Endothelial cell of umbilical vein (primary cell): ENCODE measurements at regions not wholly inside any gene's neighbourhood (a gene's known extent, or its start where the extent isn't known, plus 50 kb on each side); places are given as distances from the start of the nearest gene placed in this dataset.

Source experiments
- BruUV-seq: library from RNA; stranded (reverse); fragments of 400-500 nt; replicated peaks from 2 replicates; lab custom pipeline; 2021; lab: Mats Ljungman, UMichigan
- CTCF ChIA-PET: fragments of 300-600, 350-600 bp; sonication (Branson Sonifier 250); formaldehyde crosslinking; loops from one replicate; lab custom pipeline; 2021; ENCODE audit warnings: antibody characterized with exemption, inconsistent platforms; lab: Charles Lee
- POLR2A ChIA-PET: fragments of 300-600, 350-600 bp; sonication (Branson Sonifier 250); formaldehyde crosslinking; loops from one replicate; lab custom pipeline; 2021; ENCODE audit warnings: antibody characterized with exemption, inconsistent platforms; lab: Charles Lee
- DNase-seq: peaks from one replicate; pipeline ENCODE4 v3.0.0-alpha.2; 2011; ENCODE audit warnings: low read depth, low spot score
- FAIRE-seq: peaks from 2 replicates; lab custom pipeline; 2011; peaks lifted over from hg19 to GRCh38; lab: Jason Lieb, UNC
- H2AFZ ChIP-seq: 2 replicates; pipeline ENCODE4 v1.6.0; 2012; ENCODE audit warnings: low read depth, low read length, control low read depth, inconsistent platforms
- H3K27ac ChIP-seq: 2 replicates; pipeline ENCODE4 v1.5.1; 2011; ENCODE audit warnings: low read depth, mild to moderate bottlenecking, control low read depth, low read length, moderate library complexity; ENCODE audit not compliant: insufficient read depth
- H3K27me3 ChIP-seq, 2 experiments: 2 replicates each; pipeline versions ENCODE4 v1.6.0 to v1.6.1; 2011; ENCODE audit warnings: low read length in 2 of 2, mixed read lengths in 1 of 2; ENCODE audit not compliant: control insufficient read depth in 2 of 2, insufficient read depth in 2 of 2
- H3K36me3 ChIP-seq, 2 experiments: 2 replicates in 1 of 2; 3 replicates in 1 of 2; pipeline ENCODE4 v1.5.1; 2011; ENCODE audit warnings: low read length in 2 of 2, mild to moderate bottlenecking in 1 of 2, moderate library complexity in 1 of 2; ENCODE audit not compliant: control insufficient read depth in 2 of 2, insufficient read depth in 2 of 2; ENCODE audit errors: extremely low read depth in 1 of 2
- H3K4me1 ChIP-seq: 3 replicates; pipeline ENCODE4 v1.5.1; 2011; ENCODE audit warnings: mild to moderate bottlenecking, low read length; ENCODE audit not compliant: control insufficient read depth, insufficient read depth; ENCODE audit errors: extremely low read depth
- H3K4me2 ChIP-seq: 2 replicates; pipeline ENCODE4 v1.6.1; 2011; ENCODE audit warnings: low read length, control low read depth, mixed read lengths; ENCODE audit not compliant: insufficient read depth
- H3K4me3 ChIP-seq, 3 experiments: fragments of 200-600 bp in 1 of 3; sonication (generic), shearing (Covaris generic) in 1 of 3; replicated peaks in 1 of 3; 2 replicates each; pipeline ENCODE4 v1.5.1; 2011 to 2016; ENCODE audit warnings: control low read depth in 3 of 3, low read length in 3 of 3, mild to moderate bottlenecking in 2 of 3, inconsistent platforms in 1 of 3, low read depth in 1 of 3, moderate library complexity in 1 of 3; ENCODE audit not compliant: insufficient read depth in 1 of 3
- H3K79me2 ChIP-seq: 2 replicates; pipeline ENCODE4 v1.6.0; 2012; ENCODE audit warnings: low read length, inconsistent platforms; ENCODE audit not compliant: control insufficient read depth, insufficient read depth
- H3K9ac ChIP-seq: replicated peaks from 2 replicates; pipeline ENCODE3; 2011; ENCODE audit warnings: low read length, control low read depth; ENCODE audit not compliant: insufficient read depth; ENCODE audit errors: extremely low read depth
- H3K9me1 ChIP-seq: replicated peaks from 3 replicates; pipeline ENCODE4 v1.6.0; 2011; ENCODE audit warnings: mild to moderate bottlenecking, low read length; ENCODE audit not compliant: control insufficient read depth, insufficient read depth; ENCODE audit errors: extremely low read depth
- H3K9me3 ChIP-seq: replicated peaks from 2 replicates; pipeline ENCODE4 v1.5.1; 2012; ENCODE audit warnings: low read length, inconsistent platforms; ENCODE audit not compliant: control insufficient read depth, insufficient read depth
- H4K20me1 ChIP-seq: replicated peaks from 2 replicates; pipeline ENCODE3; 2011; ENCODE audit warnings: mild to moderate bottlenecking, low read length; ENCODE audit not compliant: control insufficient read depth, insufficient read depth; ENCODE audit errors: extremely low read depth
- EZH2 ChIP-seq: IDR thresholded peaks from 2 replicates; pipeline ENCODE4 v1.6.1; 2012; ENCODE audit warnings: borderline replicate concordance, low read depth, mild to moderate bottlenecking, moderate library complexity, low read length, inconsistent platforms; ENCODE audit not compliant: severe bottlenecking
- FOS ChIP-seq: IDR thresholded peaks from 2 replicates; pipeline ENCODE4 v1.6.1; 2011; ENCODE audit warnings: mild to moderate bottlenecking, low read length, moderate library complexity, borderline replicate concordance; ENCODE audit not compliant: insufficient read depth
- GATA2 ChIP-seq: IDR thresholded peaks from 2 replicates; pipeline ENCODE4 v1.7.0; 2011; ENCODE audit warnings: low read depth, mild to moderate bottlenecking, moderate library complexity, mixed read lengths, low read length; ENCODE audit not compliant: insufficient read length, insufficient read depth
- JUN ChIP-seq: IDR thresholded peaks from 2 replicates; pipeline ENCODE4 v1.6.1; 2011; ENCODE audit warnings: borderline replicate concordance, low read depth; ENCODE audit not compliant: insufficient read length, insufficient read depth
- MYC ChIP-seq: IDR thresholded peaks from one replicate; pipeline ENCODE4 v1.6.1; 2011; ENCODE audit warnings: mild to moderate bottlenecking, low read depth, low read length
- POLR2A ChIP-seq: IDR thresholded peaks from 2 replicates; pipeline ENCODE4 v1.6.1; 2012; ENCODE audit warnings: low read depth, mild to moderate bottlenecking, control low read depth, low read length
- POLR2AphosphoS5 ChIP-seq: IDR thresholded peaks from 2 replicates; pipeline ENCODE4 v1.6.1; 2012; ENCODE audit warnings: low read depth, mild to moderate bottlenecking, control low read depth, low read length, moderate library complexity; ENCODE audit not compliant: insufficient read depth
- dilution Hi-C: fragments of 300-500 bp; cut with MboI; formaldehyde crosslinking; loops from one replicate; pipeline ENCODE4 v1.15.0; 2019; ENCODE audit warnings: low sequenced_read_pairs; ENCODE audit not compliant: extremely low pct_ligation_motif_present
- intact Hi-C: fragments of 100-400 bp; cut with micrococcal nuclease; formaldehyde crosslinking; loops from one replicate; pipeline ENCODE4 v1.10.0; 2022
- TF ChIP-seq, protein P1 (sequence below): IDR thresholded peaks from 2 replicates; pipeline ENCODE4 v1.6.1; 2011; ENCODE audit not compliant: insufficient read depth, insufficient read length
- TF ChIP-seq, protein P2 (sequence below), 2 donors: IDR thresholded peaks; 1 replicate in 1 of 2; 2 replicates in 1 of 2; pipeline ENCODE4 v1.5.1; 2011; ENCODE audit warnings: low read length in 2 of 2, mild to moderate bottlenecking in 2 of 2, moderate library complexity in 2 of 2, control low read depth in 1 of 2, inconsistent platforms in 1 of 2, low read depth in 1 of 2; ENCODE audit not compliant: insufficient read depth in 1 of 2; ENCODE audit errors: extremely low read depth in 1 of 2

DNA sequence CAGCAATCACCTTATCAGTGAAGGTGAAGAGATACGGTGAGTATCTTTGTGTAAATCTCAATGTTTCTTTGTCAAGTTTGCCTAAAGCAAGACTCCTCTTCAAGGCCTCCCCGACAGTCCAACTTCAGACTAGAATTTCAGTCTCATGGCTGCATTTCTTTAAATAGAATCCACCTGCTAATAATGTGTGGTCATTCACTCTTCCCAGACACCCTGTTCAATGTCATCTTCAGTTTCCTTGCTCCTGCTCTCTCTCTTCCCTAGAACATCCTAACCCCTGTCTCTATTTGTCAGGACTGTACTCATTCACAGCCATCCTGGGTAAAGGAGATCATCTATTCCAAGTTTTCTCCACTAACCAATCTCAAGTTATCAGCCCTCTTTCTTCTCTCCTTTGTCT, 267.3 kb downstream of the EN1 start:
- dilution Hi-C loops (no loop called here), intact Hi-C loops (no loop called here)
- Histone ChIP-seq H3K4me3 (no peak overlapping the region), H3K4me1 (no peaks in the 10 kb centered on the region), H4K20me1 (no peaks in the 10 kb centered on the region), H3K9me3 (no peaks in the 10 kb centered on the region), H3K27ac (no peak overlapping the region), H3K27me3 (no peaks in the 10 kb centered on the region), H2AFZ (no peak overlapping the region), H3K4me2 (no peak overlapping the region), H3K36me3 (no peaks in the 10 kb centered on the region), H3K79me2 (no peaks in the 10 kb centered on the region), H3K9ac (no peak overlapping the region), H3K9me1 (no peaks in the 10 kb centered on the region)
- TF ChIP-seq MYC (no peak), POLR2A (no peak), EZH2 (no peak), GATA2 (no peak), FOS (no peak), POLR2AphosphoS5 (no peak), JUN (no peak)
- TF ChIP-seq, protein P1, sequence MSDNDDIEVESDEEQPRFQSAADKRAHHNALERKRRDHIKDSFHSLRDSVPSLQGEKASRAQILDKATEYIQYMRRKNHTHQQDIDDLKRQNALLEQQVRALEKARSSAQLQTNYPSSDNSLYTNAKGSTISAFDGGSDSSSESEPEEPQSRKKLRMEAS: no peak
- TF ChIP-seq, protein P2, sequence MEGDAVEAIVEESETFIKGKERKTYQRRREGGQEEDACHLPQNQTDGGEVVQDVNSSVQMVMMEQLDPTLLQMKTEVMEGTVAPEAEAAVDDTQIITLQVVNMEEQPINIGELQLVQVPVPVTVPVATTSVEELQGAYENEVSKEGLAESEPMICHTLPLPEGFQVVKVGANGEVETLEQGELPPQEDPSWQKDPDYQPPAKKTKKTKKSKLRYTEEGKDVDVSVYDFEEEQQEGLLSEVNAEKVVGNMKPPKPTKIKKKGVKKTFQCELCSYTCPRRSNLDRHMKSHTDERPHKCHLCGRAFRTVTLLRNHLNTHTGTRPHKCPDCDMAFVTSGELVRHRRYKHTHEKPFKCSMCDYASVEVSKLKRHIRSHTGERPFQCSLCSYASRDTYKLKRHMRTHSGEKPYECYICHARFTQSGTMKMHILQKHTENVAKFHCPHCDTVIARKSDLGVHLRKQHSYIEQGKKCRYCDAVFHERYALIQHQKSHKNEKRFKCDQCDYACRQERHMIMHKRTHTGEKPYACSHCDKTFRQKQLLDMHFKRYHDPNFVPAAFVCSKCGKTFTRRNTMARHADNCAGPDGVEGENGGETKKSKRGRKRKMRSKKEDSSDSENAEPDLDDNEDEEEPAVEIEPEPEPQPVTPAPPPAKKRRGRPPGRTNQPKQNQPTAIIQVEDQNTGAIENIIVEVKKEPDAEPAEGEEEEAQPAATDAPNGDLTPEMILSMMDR (IDR thresholded peaks at IDR 0.05; ENCODE audit: extremely low read depth in 1 of 2, insufficient read depth in 1 of 2, low read depth in 1 of 2, low read length in 2 of 2): no peak
- DNase-seq (no peak), FAIRE-seq (no peak)
- CTCF ChIA-PET: no interaction called here
- BruUV-seq: no TSS peak
- POLR2A ChIA-PET: no interaction called here
